Hepatocyte (in vitro differentiated cells): ENCODE measurements at regions not wholly inside any gene's neighbourhood (a gene's known extent, or its start where the extent isn't known, plus 50 kb on each side); places are given as distances from the start of the nearest gene placed in this dataset.
A peak's percentile ranks its signal among the peaks of the same experiment; 100 is the strongest.
"Not testable (repeated sequence)": the region's sequence is repeated elsewhere in the genome, so short reads cannot be mapped to it uniquely, and the experiment has no call there.

Experiments used
- DNase-seq: peaks from one replicate; pipeline ENCODE4 v3.0.0-alpha.2; 2016; ENCODE audit warnings: low spot score
- H2AFZ ChIP-seq: fragments of 200-600 bp; sonication (generic); 2 replicates; pipeline ENCODE4 v1.6.0; 2016; ENCODE audit warnings: antibody characterized with exemption, mild to moderate bottlenecking
- H3K27ac ChIP-seq: fragments of 200-600 bp; sonication (generic); 2 replicates; pipeline ENCODE4 v1.5.1; 2016; ENCODE audit warnings: mild to moderate bottlenecking
- H3K27me3 ChIP-seq: fragments of 200-600 bp; sonication (generic); 2 replicates; pipeline ENCODE4 v1.6.1; 2016
- H3K36me3 ChIP-seq: fragments of 200-600 bp; sonication (generic); replicated peaks from 2 replicates; pipeline ENCODE4 v1.5.1; 2016; ENCODE audit warnings: low read depth; ENCODE audit not compliant: insufficient read depth
- H3K4me1 ChIP-seq: fragments of 200-600 bp; sonication (generic); 2 replicates; pipeline ENCODE4 v1.5.1; 2016; ENCODE audit warnings: mild to moderate bottlenecking, moderate library complexity; ENCODE audit not compliant: insufficient read depth
- H3K4me2 ChIP-seq: fragments of 200-600 bp; sonication (generic); 2 replicates; pipeline ENCODE4 v1.6.0; 2016
- H3K4me3 ChIP-seq: fragments of 200-600 bp; sonication (generic); 2 replicates; pipeline ENCODE4 v1.5.1; 2016; ENCODE audit warnings: mild to moderate bottlenecking
- H3K79me2 ChIP-seq: fragments of 200-600 bp; sonication (generic); 2 replicates; pipeline ENCODE4 v1.6.0; 2017; ENCODE audit warnings: mild to moderate bottlenecking
- H3K9me2 ChIP-seq: fragments of 200-600 bp; sonication (generic); replicated peaks from 2 replicates; pipeline ENCODE4 v1.6.0; 2017; ENCODE audit warnings: mild to moderate bottlenecking; ENCODE audit not compliant: insufficient read depth
- H3K9me3 ChIP-seq: fragments of 200-600 bp; sonication (generic); 2 replicates; pipeline ENCODE4 v1.5.1; 2016; ENCODE audit warnings: low read depth, mild to moderate bottlenecking
- H4K20me1 ChIP-seq: fragments of 200-600 bp; sonication (generic); 2 replicates; pipeline ENCODE4 v1.6.0; 2016; ENCODE audit warnings: mild to moderate bottlenecking; ENCODE audit not compliant: insufficient read depth, poor library complexity, severe bottlenecking
- WGBS: methylation state at CpG from one replicate; pipeline ENCODE4 v1.1.6; 2016; ENCODE audit warnings: low lambda C conversion rate; ENCODE audit errors: missing lambda C conversion rate; 5-methylcytosine and 5-hydroxymethylcytosine counted together

- H2AFZ ChIP-seq, H3K36me3 ChIP-seq, H3K27ac ChIP-seq, H3K79me2 ChIP-seq, H3K4me2 ChIP-seq, H3K27me3 ChIP-seq, H4K20me1 ChIP-seq, H3K9me2 ChIP-seq, H3K9me3 ChIP-seq, H3K4me3 ChIP-seq, H3K4me1 ChIP-seq, DNase-seq: not testable (repeated sequence)
- 77% methylated on average over 8 of the region's 11 CpGs for WGBS
Observed at GRCh38 chr14:19511055-19511454, 76.9 kb upstream of the POTEG start.

- DNase-seq, H3K27me3 ChIP-seq, H2AFZ ChIP-seq, H3K4me3 ChIP-seq, H4K20me1 ChIP-seq, H3K9me3 ChIP-seq, H3K4me2 ChIP-seq, H3K9me2 ChIP-seq, H3K36me3 ChIP-seq, H3K27ac ChIP-seq, H3K79me2 ChIP-seq, H3K4me1 ChIP-seq: not testable (repeated sequence)
- 70% methylated on average over 2 of the region's 2 CpGs for WGBS
Observed at GRCh38 chr14:19489475-19489874, 55.3 kb upstream of the POTEG start.

- H3K9me3 ChIP-seq, H4K20me1 ChIP-seq, H3K27ac ChIP-seq, H3K9me2 ChIP-seq, H3K4me2 ChIP-seq, H3K79me2 ChIP-seq, H3K4me1 ChIP-seq, H2AFZ ChIP-seq, H3K27me3 ChIP-seq, DNase-seq, H3K4me3 ChIP-seq, H3K36me3 ChIP-seq: not testable (repeated sequence)
- 81% methylated on average over 3 of the region's 3 CpGs for WGBS
Observed at GRCh38 chr14:19488457-19488856, 54.3 kb upstream of the POTEG start.

- H3K4me3 ChIP-seq, H3K79me2 ChIP-seq, H3K36me3 ChIP-seq, H3K4me1 ChIP-seq, H3K9me3 ChIP-seq, H2AFZ ChIP-seq, H4K20me1 ChIP-seq, H3K4me2 ChIP-seq, DNase-seq, H3K9me2 ChIP-seq, H3K27me3 ChIP-seq, H3K27ac ChIP-seq: not testable (repeated sequence)
- WGBS = 80% methylated on average over 1 of the region's 14 CpGs
Observed at GRCh38 chr14:19487690-19488089, 53.5 kb upstream of the POTEG start.

- not testable (repeated sequence) for H3K4me2 ChIP-seq, H3K27me3 ChIP-seq, H3K79me2 ChIP-seq, H3K27ac ChIP-seq, H3K4me3 ChIP-seq, H4K20me1 ChIP-seq, H2AFZ ChIP-seq, H3K36me3 ChIP-seq, DNase-seq, H3K4me1 ChIP-seq, H3K9me3 ChIP-seq, H3K9me2 ChIP-seq
- 90% methylated on average over 11 of the region's 15 CpGs for WGBS
Observed at GRCh38 chr14:19487265-19487664, 53.1 kb upstream of the POTEG start.

- peak; percentile 2 for DNase-seq
- not testable (repeated sequence) for H3K27ac ChIP-seq, H3K36me3 ChIP-seq, H3K27me3 ChIP-seq, H2AFZ ChIP-seq, H3K79me2 ChIP-seq, H3K9me3 ChIP-seq, H3K9me2 ChIP-seq, H3K4me1 ChIP-seq, H3K4me2 ChIP-seq, H4K20me1 ChIP-seq, H3K4me3 ChIP-seq
- WGBS = 62% methylated on average over 4 of the region's 9 CpGs
Observed at GRCh38 chr14:19485346-19485745, 51.2 kb upstream of the POTEG start.
